GM21786 (cell line): ENCODE measurements at regions not wholly inside any gene's neighbourhood (a gene's known extent, or its start where the extent isn't known, plus 50 kb on each side); places are given as distances from the start of the nearest gene placed in this dataset.
"Not testable (repeated sequence)": the region's sequence is repeated elsewhere in the genome, so short reads cannot be mapped to it uniquely, and the experiment has no call there.

Experiments used
- ATAC-seq: cut with Tn5 transposase; IDR thresholded peaks from one replicate; pipeline ENCODE4 v1.9.1; 2021; ENCODE audit not compliant: unreplicated experiment

- ATAC-seq, result no peak
These were observed 266.2 kb downstream of the KTN1 start for GRCh38 chr14:55845963-55846825.

- ATAC-seq, result no peak
These were observed 266.9 kb downstream of the KTN1 start for GRCh38 chr14:55846826-55847446.

- no peak for ATAC-seq
These were observed 267.8 kb downstream of the KTN1 start for GRCh38 chr14:55847766-55848165.

- ATAC-seq, result no peak
These were observed 269.0 kb downstream of the KTN1 start for GRCh38 chr14:55848964-55849363.

GRCh38 chr14:55849833-55850232, 268.4 kb upstream of the PELI2 start:
- no peak for ATAC-seq

DNA sequence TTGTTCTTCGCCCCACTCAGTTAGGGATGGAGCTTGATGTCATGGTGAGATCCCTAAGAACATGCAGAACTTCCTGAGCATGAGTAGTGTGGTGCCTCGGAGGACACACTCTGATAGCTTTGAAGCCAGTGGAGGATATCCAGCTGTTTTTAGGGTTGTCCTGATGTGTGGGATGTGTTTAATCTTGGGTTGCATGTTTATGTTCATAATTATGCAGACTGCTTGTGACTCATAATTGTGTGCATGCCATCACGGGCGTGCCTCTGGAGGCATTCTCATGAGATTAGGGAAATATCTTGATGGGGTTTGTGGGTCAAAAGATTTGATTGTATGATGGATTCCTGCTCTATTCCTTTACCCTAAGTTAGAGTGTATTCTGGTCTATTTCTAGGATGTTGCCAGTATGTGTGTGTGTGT, 267.4 kb upstream of the PELI2 start:
- ATAC-seq, result no peak

DNA sequence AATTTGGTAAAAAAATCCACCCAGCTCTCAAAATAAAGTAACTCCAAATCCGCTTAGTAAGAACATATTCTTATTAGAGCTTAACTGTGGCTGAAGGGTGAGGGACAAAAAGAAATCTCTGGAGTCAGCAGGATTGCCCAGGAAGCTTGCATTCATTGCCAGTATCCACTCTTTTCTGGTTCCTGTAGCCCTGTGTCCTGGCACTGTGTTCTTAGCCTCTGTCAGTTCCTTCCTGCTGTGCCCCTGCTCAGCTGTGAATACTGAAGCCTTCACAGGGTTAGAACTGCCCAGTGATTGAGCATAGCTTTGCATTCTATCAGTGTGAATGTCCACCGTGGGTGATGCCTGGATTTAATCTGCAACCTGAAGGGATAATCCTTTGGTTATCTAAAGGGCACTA, 266.9 kb upstream of the PELI2 start:
- ATAC-seq, result no peak

DNA sequence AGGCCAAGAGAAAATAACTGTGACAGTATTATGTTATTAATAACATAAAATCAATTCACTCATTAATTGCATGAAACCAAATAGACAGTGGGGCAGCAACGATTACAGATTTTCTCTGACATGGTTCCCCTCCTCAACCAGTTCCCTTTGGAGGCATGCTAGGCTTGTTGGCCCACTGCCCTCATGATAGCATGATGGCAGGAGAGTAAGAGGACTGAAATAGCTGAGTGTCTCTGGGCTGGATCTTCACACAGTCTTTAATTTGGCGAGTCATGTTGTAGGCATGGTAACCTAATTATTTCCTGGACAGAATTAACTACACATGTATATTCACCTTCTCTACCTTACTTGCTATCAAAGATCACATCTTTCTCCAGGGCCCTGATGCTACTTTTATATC, 266.2 kb upstream of the PELI2 start:
- no peak for ATAC-seq

DNA sequence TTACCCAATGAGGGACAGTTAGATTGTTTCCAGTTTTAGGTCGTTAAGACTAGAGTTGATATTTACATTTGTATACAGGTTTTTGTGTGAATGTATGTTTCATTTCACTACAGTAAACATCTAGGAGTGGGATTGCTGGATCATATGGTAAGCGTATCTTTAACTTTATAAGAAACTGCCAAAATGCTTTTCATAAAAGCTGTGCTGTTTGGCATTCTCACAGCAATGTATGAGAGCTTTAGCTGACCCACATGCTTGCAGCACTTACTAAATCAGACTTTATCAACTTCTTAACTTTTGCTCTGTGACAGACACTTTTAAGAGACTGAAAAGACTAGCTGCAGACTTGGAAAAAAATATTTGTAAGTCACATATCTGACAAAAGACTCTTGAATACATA, 262.5 kb upstream of the PELI2 start:
- ATAC-seq, result no peak

- ATAC-seq, result no peak
These were observed 259.6 kb upstream of the PELI2 start for GRCh38 chr14:55858604-55859003.

DNA sequence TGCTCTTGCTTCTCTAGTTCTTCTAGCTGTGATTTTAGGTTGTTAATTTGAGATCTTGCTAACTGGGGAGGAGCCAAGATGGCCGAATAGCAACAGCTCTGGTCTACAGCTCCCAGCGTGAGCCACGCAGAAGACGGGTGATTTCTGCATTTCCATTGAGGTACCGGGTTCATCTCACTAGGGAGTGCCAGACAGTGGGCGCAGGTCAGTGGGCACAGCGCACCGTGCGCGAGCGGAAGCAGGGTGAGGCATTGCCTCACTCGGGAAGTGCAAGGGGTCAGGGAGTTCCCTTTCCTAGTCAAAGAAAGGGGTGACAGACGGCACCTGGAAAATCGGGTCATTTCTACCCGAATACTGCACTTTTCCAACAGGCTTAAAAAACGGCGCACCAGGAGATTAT, 256.6 kb upstream of the PELI2 start:
- ATAC-seq, result not testable (repeated sequence)

DNA sequence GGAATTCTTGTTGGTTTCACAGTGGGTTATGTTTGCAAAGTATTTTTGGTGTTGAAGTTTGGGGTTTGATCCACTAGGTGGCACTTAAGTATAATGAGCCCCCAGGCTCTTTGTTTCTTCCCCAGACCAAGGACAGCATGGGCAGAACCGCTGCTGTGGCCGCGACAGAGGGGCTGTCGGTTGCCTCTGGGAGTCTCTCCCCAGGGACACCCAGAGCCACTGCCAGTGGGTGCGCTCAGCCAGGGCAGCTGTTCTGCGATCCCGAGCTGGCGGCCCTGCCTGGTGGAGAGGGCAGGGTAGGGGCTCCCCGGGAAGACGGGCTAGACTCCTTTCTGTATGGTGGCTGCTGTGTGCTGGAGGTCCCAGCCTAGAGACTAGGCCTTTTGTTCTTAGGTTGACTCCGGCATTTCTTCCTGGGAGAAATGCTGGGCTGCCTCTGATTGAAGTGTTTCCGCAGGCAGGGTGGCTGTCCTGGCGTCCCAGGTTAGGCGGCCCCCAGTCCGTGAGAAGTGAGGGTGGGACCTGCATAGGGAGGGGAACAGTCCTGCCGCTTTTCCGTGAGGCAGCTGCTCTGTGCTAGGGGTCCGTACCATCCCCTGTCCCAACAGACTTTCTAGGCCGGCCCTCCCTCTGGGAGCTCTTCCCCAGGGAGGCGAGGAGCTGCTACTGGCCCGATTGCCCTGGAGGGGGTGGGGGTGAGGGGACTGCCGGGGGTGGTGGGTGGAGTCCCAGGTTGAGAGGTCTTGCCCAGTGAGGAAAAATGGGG, 253.1 kb upstream of the PELI2 start:
- no peak for ATAC-seq

GRCh38 chr14:55867311-55867710, 250.9 kb upstream of the PELI2 start:
- no peak for ATAC-seq

DNA sequence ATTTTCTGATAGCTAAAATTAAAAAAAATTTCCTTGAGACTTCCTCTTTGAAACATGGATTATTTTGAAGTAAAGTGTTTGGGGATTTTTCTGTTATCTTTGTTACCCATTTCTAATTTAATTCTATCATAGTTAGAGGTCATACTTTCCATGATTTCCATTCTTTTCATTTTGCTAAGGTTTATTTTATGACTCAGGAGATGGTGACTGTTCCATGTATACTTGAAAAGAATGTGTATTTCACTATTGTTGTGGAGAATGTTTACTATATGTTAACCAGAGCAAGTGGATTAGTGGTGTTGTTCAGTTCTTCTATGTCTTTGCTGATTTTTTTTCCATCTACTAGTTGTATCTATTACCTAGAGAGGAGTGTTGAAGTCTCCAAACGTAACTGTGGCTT, 250.5 kb upstream of the PELI2 start:
- ATAC-seq, result no peak

- no peak for ATAC-seq
These were observed 248.7 kb upstream of the PELI2 start for GRCh38 chr14:55869397-55870049.

DNA sequence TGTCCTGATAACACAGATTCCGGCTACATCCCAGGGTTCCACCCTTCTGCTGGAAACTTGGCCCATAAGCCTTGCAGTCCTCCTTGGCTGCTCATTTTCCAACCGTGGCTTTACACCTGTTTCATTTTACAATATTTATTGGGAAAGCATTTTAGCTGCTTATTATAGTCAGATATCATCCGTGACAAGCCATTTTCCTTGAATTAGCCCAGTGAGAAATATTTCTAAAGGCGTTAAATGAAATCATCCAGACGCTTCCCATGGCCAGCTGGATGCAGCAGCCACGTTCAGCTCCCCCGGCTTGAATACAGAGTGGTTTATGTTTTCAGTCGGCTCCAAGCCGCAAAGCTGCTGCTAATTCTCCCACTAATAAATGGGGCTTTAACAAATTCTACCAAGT, 245.0 kb upstream of the PELI2 start:
- no peak for ATAC-seq

GRCh38 chr14:55874785-55875184, 243.4 kb upstream of the PELI2 start:
- ATAC-seq, result no peak

GRCh38 chr14:55877942-55878341, 240.3 kb upstream of the PELI2 start:
- ATAC-seq, result no peak

DNA sequence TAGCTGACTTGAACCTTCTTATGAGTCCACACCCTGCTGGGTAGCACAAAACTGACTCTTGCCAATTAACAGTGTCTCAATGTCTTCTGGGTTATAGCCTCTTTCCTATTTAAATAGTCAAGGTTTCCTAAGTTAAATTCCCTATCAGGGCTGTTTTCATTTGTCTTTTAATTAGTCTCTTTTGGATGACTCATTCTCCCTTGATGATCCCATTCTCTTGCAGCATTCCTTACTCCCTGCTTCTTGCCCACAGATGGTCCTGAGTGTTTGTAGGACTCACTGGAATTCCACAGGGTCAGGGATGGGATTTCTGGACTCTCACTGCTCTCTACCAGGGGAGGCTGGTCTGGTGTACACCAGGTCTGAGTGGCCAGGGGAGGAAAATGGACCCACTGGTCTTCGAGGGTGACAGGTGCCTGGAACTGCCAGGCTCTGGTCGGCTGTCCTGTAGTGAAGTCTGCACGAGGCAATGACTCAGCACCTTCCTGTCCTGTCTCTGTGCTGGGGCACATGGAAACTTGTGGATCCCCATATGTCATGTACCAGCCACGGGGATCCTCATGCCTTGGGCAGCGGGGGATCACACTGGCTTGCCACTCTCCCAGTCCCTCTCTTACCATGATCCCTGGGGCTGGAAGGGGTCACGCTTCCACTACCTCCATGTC, 236.5 kb upstream of the PELI2 start:
- ATAC-seq, result no peak

- no peak for ATAC-seq
These were observed 233.4 kb upstream of the PELI2 start for GRCh38 chr14:55884819-55885218.

DNA sequence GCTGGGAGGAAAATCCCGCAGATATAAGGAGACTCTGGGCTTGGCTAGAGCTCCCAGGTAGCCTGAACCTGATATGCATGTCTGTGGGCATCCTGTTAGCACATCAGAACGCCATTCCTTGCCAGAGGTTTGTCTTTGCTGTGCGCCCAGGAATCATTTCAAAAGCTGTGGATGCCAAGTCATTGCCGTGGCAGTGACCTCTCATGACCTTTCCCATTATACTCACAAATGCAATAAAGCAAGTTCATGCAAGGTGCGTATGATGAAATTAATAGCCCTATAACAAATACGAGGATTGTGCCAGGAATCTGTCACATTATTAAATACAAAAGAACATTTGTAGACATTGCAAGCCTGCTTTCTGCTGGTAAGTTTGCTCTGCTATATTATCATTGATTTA, 229.1 kb upstream of the PELI2 start:
- ATAC-seq, result no peak
